GM19452 (cell line): ENCODE measurements at regions not wholly inside any gene's neighbourhood (a gene's known extent, or its start where the extent isn't known, plus 50 kb on each side); places are given as distances from the start of the nearest gene placed in this dataset.
"Not testable (repeated sequence)": the region's sequence is repeated elsewhere in the genome, so short reads cannot be mapped to it uniquely, and the experiment has no call there.

Experiments used
- ATAC-seq: cut with Tn5 transposase; IDR thresholded peaks from one replicate; pipeline ENCODE4 v1.9.1; 2021; ENCODE audit not compliant: unreplicated experiment

GRCh38 chr2:234577191-234577590 is 80.3 kb upstream of the ARL4C start:
- ATAC-seq, result no peak

GRCh38 chr2:234571620-234572407 is 74.9 kb upstream of the ARL4C start:
- no peak for ATAC-seq

GRCh38 chr2:234570476-234570875 is 73.6 kb upstream of the ARL4C start:
- no peak for ATAC-seq

- peak; percentile 53 for ATAC-seq
Observed at GRCh38 chr2:234569776-234570430, 73.0 kb upstream of the ARL4C start.

GRCh38 chr2:234566622-234567021 is 69.7 kb upstream of the ARL4C start:
- no peak for ATAC-seq

GRCh38 chr2:234565842-234566619 is 69.2 kb upstream of the ARL4C start:
- ATAC-seq, result no peak

GRCh38 chr2:234565201-234565600 is 68.3 kb upstream of the ARL4C start:
- ATAC-seq, result no peak

GRCh38 chr2:234564699-234565098 is 67.8 kb upstream of the ARL4C start:
- no peak for ATAC-seq

GRCh38 chr2:234559609-234560008 is 62.7 kb upstream of the ARL4C start:
- ATAC-seq, result no peak

- no peak for ATAC-seq
Observed at GRCh38 chr2:234558642-234559041, 61.8 kb upstream of the ARL4C start.

GRCh38 chr2:234556848-234557573 is 60.1 kb upstream of the ARL4C start:
- no peak for ATAC-seq

- ATAC-seq, result no peak
Observed at GRCh38 chr2:234555616-234556249, 58.9 kb upstream of the ARL4C start.

GRCh38 chr2:234555161-234555560 is 58.3 kb upstream of the ARL4C start:
- no peak for ATAC-seq

GRCh38 chr2:234553223-234553622 is 56.3 kb upstream of the ARL4C start:
- not testable (repeated sequence) for ATAC-seq

- ATAC-seq, result no peak
Observed at GRCh38 chr2:234550511-234551107, 53.7 kb upstream of the ARL4C start.

- ATAC-seq, result no peak
Observed at GRCh38 chr2:234550056-234550455, 53.2 kb upstream of the ARL4C start.

GRCh38 chr2:234548695-234549420 is 52.0 kb upstream of the ARL4C start:
- no peak for ATAC-seq

GRCh38 chr2:234546770-234547169 is 49.9 kb upstream of the ARL4C start:
- ATAC-seq, result no peak
